Tongue (tissue), 1 donor: ENCODE measurements at regions not wholly inside any gene's neighbourhood (a gene's known extent, or its start where the extent isn't known, plus 50 kb on each side); places are given as distances from the start of the nearest gene placed in this dataset.
"Not testable (repeated sequence)": the region's sequence is repeated elsewhere in the genome, so short reads cannot be mapped to it uniquely, and the experiment has no call there.

Experiments used
- DNase-seq: peaks from one replicate; pipeline ENCODE4 v3.0.0-alpha.2; 2015

DNA sequence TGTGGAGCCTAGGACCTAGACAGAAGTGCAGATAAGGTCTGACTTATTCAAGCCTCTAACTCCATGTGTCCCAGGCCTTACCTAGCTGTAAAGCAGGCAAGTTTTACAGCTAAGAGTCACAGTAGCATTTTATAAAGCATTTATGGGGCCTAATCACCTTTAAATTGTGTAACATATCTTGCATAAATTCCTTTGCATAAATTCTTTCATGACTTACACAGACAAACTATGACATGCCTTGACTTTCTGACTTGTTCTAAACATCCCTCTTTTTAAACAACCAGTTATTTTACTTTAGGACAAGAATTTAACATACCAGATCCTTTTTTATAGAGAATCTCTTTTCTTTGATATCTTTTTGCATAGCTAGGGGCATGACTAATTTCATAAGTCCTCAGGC lies 1257.8 kb upstream of the NRXN1 start:
- no peak for DNase-seq

DNA sequence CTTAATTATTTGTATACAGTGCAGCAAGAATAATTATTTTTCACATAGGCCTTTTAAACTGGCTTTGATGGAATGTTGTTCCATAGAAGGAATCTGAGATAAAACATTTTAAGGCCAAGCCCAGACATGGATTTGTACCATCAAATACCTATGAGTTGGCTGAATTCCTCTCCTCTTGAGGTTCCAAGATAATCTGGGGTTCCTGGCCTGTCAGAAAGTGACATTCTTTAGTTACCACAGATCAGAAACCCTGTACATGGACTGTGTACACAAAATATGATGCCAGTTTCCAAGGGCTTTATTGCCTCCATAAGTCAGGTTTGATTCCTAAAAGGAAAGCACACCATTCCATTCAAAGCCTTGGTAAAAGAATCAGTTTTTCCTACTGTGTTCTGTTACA lies 1256.7 kb upstream of the NRXN1 start:
- no peak for DNase-seq

DNA sequence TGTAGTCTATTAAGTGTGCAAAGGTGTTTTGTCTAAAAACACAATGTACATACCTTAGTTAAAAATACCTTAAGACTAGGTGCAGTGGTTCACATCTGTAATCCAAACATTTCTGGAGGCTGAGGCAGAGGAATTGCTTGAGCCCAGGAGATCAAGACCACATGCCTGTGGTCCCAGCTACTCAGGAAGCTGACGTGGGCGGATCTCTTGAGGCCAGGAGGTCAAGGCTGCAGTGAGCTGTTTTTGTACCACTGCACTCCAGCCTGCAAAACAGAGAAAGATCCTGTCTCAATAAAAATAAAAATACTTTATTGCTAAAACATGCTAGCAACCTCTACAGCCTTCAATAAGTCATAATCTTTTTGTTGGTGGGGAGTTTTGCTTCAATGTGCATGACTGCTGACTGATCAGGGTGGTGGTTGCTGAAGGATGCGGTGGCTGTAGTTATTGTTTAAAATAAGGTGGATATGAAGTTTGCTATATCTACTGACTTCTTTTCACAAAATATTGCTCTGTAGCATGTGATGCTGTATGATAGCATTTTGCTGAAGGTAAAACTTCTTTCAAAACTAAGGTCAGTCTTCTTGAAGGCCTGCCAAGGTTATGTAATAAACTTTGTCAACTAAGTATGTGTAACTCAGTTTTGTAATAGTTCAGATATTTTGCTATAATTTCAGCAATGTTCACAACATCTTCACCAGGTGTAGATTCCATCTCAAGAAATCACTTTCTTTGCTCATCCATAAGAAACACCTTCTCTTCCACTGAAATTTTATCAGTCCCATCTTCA lies 1238.0 kb upstream of the NRXN1 start:
- no peak for DNase-seq

DNA sequence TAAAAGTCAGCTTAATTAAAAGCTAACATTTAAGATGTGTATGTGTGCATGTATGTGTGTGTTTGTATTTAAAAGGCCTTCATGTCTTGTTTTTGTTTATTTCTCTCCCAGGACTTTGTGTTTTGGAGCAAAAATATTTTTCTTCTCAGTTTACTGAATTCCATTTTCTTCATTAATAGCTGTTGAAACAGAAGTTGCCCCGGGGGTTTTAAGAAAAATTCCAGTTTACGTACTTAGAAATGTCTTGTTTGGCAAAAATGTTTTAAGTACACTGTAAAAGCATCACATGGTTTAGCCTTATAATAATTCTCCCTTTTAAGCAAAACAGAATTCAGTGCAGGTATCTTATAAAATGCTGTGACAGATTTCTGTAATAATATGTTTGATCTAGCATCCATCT lies 1233.0 kb upstream of the NRXN1 start:
- no peak for DNase-seq

DNA sequence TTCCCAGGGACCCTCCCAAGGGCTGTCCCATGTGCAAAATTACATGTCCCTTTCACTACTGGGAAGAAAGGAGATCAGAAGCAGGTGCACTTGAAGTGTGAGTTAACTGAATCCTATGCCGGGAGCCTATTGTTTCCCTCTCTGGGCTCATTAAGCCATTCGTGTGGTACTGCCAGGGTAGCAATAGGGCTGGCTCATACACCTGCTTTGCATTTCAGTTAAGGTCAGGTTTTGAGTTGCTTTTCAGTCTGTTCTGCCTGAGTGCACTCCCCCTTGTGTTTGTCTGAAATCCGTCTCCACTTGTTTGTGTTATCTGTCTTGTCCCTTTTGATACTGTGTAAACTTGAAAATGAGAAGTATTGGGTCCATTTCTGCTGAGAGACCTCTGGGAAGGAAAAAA lies 1232.6 kb upstream of the NRXN1 start:
- no peak for DNase-seq

DNA sequence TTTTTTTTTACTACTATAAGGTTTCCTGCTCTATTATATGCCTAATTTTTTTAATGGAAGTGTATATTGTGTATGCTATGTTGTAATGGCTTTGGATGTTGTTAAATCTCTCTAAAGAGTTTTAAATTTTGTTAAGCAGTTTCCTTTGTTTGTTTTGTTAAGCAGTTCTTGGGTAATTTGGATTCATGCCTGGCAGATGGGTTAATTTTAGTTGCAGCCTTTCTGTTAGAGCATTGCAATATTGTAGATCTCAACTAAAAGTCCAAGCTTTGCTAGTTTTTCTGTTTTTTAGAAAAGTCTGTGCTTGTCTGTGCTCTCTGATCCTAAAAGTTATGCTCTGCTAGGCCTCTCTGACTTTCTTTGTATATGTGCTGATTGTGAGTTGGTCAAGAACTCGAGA lies 1229.0 kb upstream of the NRXN1 start:
- peak; percentile 20 for DNase-seq

DNA sequence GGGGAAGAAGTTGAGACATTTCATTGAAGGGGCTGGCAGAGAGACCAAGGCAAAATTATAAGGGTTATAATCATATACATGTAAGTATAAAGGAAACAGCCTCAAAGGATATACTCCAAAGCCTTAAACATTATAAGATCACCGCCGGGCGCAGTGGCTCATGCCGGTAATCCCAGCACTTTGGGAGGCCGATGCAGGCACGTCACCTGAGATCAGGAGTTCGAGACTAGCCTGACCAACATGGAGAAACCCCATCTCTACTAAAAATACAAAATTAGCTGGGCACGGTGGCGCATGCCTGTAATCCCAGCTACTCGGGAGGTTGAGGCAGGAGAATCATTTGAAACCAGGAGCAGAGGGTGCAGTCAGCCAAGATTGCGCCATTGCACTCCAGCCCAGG lies 1227.0 kb upstream of the NRXN1 start:
- DNase-seq = not testable (repeated sequence)

DNA sequence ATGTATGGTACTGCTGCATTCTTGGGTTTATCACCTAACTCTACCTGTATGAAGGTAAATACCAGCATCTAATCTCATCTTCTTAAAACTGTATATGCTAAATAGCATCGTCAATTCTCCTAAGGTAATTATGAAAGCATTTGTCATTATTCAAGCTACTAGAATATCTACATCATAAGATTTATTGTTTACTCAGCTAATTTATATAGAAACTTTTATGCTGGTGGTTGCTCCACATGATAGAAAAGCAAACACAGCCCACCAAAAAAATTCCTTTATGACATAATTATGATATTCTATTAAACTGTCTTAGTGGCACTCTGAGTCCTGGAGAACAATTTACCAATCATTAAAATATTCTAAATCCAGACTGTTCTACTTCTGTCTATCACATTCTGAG lies 1226.1 kb upstream of the NRXN1 start:
- DNase-seq = no peak

DNA sequence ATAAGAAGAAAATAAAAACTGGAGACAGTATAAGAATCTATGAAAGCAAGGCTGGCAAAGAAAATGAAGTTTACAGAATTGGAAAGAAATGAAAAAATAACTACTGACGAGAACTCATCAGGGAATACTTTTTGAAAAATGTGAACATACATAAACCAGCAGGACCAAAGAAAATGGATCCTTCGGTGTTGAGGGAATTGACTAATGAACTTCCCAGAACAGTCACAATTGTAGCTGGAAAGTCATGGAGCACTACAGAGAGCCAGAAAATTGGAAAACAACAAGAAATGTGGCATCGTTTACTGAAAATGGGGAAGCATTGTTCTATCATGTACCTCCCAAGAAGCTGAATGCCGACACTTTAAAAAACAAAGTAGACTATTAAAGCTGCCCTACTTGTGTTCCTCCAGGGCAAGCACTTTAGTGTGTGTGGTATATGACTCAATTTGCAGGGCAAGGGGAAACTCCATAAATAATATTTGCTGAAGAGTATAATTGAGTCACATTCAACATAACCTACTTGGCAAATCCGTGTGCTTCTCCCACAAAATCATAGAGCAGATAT lies 1221.6 kb upstream of the NRXN1 start:
- peak; percentile 19 for DNase-seq

DNA sequence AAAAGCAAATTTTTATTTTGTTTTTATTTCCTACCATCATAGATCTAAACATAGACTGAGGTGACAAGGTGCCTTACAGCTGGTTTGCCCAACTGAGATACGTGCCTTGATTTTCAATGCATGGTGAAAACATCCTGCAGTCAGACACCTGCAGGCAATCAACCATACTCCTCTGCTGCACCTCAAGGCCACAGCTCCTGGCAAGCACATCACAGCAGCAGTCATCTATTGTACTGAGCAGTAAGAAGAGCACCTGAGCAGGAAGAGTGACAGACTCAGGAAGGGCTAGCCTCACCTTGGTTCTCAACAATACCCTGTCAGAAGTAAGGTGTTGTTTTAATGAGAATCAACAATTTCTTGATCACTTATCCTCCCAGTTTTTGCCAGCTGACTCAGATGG lies 1206.8 kb upstream of the NRXN1 start:
- DNase-seq = no peak

DNA sequence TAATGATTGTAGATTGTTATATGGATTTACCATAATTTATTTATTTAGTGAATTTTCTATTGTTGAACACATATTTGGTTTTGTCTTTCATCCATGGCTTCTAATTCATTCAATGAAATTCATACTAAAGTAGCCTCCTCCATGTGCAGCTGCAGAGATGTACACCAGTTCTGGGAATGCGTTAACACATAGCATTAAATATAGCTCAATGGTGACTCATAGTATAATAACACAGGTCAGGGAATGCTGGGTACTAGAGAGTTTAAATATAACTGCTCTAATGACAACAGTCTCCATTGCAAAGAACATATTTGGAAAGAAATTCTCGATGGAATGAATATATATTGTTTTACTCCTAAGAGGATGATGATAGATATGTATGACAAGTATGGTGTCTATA lies 1190.2 kb upstream of the NRXN1 start:
- DNase-seq = peak; percentile 45

DNA sequence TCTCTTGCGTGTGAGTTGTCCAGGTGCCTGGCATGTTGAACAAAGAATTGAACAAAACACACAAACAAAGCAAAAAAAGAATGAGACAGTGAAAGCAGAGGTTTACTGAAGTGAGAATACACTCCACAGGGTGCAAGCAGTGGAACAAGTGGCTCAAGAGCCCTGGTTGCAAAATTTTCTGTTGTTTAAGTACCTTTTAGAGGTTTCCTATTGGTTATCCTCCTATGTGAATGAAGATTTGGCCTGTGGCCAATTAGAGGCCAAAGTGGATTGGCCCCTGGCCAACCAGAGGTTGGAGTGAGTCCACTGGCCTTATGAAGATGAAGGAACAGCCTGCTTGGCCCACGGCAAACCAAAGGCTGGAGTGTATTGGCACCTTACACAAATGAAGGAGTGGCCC lies 1188.5 kb upstream of the NRXN1 start:
- DNase-seq = peak; percentile 16

DNA sequence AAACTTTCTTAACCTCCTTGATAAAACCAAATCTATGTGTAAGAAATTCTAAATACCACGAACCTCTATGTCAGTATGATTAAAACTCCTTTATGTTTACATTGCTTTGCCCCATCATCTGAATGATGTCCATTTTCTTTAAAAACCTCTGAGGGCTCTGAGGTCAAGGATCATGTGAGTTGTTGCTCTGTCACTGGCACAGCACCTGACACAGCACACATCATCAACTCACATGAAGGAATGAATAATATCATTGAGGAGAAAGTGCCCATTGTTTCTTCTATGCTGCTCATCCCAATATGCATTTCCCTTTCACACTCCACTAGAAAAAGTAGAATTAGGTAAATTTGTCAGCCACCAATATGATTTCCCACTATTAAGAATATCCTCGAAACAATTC lies 1178.7 kb upstream of the NRXN1 start:
- DNase-seq = no peak

DNA sequence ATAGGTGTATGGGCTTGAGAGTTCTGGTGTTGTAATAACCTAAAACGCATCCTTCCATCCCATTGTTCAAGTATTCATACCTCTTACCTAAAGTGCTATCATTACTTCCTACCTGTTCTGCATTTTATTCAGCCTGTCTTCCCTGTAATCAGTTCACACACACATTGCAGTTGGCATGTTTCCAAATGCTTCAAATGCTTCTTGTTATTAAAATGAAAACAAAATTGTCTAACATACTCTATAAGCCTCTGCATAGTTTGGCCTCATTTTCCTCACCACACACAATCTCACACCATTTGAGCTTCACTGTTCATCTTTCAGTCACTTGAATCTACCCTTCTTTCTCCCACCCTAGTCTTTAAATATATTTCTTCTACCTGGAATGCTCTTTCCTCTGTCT lies 1178.2 kb upstream of the NRXN1 start:
- DNase-seq = no peak

DNA sequence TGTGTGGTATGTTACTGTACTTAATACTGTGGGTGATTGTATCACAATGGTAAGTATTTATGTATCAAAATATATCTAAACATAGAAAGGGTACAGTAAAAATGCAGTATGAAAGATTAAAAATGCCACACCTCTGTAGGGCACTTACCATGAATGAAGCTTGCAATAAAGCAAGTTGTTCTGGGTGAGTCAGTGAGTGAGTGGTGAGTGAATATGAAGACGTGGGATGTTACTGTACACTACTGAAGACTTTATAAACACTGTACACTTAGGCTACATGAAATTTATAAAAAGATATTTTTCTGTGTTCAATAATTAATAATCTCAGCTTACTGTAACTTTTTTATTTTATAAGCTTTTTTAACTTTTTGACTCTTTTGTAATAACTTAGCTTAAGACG lies 1162.4 kb upstream of the NRXN1 start:
- no peak for DNase-seq

DNA sequence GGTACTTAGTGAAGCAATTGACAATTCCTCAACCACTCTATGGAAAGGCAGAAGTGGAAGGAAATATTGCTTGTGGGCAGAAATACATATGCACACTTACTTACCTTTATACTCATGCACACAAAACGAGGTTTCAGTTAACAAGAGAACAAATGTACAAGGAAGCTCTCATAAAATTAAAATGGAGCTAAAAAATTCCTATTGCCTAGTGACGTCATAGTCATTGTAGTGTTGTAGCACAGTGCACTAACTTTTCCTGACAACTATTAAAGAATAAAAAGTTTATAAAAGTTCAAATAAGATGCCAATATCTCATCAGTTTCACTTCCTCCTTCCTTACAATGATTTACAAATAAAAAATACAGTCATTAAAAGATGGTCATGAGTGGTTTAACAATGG lies 1161.9 kb upstream of the NRXN1 start:
- DNase-seq = no peak

DNA sequence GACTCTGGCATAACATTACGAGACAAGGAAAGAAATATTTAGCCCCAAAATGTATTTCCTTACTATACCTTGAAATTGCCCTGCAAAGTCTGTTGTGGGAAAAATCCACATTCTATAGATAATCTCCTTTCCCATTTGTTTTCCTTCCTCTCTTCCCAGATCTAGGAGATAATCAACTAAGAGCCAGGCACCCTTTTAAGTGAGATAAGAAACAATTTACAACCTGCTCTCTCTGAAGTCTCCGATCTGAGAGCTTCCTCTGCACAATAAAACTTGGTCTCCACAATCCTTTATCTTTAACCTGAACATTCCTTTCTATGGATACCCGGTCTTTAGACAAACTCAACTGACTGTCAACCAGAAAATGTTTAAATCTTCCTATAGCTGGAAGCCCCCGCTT lies 1160.7 kb upstream of the NRXN1 start:
- DNase-seq = no peak

DNA sequence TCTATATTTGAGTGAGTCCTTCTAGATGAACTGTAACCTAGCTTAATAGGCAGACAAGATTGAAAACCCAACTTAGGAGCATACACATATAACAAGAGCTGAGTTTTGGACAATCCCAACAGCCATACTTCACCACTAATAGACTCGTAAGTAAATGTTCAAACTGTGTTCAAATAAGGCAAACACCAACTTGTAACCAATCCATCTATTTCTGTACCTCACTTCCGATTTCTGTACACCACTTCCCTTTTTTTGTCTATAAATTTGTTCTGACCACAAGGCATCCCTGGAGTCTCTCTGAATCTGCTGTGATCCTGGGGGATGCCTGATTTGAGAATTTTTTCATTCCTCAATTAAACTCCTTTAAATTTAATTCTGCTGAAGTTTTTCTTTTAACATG lies 1149.1 kb upstream of the NRXN1 start:
- DNase-seq = no peak

DNA sequence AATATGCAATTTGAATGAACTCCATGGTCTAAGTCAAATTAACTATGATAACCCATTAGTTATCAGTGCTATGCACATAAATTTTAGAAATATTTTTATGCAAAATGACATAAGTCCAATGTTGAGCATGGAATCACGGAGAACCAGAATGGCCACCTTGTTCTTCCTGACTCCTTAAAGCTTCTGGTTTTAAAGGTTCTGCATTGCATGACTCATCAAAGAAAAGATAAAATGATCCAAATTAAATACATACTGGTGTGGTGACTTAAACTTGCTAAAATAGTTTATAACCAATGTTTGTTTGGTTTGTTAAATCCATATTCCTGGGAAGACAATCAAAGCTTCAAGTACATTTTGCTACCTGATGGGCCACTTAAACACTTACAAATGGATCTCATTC lies 1146.9 kb upstream of the NRXN1 start:
- no peak for DNase-seq

DNA sequence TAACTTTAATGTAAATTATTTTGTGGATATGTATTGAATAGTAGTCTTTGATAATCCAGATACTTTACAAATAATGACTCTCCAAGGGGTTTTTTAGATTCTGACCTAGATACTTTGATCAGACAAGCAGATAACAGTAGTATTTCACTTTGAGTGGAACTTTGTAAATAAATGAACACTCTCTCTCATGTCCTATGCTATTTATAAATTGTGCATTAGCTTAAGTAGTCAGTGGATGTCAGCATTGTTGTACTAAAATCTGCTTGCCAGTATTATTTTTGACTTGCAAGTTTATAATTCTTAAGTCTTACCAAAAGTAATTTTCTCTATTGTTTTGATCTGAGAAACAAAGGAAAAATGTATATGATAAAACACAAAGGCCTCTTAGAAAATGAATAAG lies 1113.1 kb upstream of the NRXN1 start:
- no peak for DNase-seq

DNA sequence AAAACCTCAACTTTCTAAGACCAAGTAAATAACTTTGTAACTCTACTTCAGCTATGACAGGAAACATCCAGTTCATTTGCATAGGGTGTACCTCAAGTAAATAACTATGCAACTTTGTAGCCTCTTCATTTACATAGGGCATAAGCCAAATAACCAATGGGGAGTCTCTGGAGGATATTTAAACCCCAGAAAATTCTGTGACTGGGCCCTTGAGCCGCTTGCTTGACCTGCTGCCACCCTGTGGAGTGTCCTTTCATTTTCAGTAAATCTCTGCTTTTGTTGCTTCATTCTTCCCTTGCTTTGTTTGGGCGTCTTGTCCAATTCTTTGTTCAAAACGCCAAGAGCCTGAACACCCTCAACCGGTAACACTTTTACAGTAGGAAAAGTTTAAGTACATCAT lies 1112.7 kb upstream of the NRXN1 start:
- no peak for DNase-seq

DNA sequence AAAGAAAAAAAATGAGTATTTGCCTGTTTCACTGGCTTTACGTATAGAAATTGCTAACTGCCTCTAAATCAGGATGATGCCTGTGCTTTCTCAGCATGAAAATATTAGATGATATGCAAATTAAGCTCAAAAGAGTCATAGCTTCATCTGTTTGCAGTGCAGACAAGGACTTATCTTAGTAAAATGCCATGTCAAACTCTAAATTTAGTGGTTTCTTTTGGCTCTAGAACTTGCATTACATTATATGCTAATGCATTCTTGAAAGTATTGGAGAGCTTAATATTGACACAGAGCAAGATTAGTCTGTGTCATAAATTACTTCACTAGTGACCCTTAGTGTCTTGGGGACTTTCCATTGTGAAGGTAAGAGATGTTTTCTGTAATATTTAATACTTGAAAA lies 1109.1 kb upstream of the NRXN1 start:
- DNase-seq = no peak

DNA sequence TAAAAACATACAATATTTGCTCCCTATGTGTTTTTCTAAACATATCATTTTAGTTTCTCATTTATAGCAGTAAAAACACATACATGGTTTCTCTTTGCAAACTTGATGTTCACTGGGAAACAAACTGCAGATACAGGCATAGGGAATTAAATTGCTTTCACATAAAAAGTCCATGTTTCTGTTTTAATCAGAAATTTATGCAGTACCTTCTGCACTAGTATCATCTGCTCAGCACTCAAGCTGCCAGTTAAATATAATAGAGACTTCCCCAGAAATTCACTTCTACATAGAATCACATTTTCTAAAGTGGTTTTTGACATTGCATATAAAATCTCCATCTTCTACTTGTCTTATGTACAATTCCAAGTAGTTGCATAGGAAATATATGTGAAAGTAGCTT lies 1107.3 kb upstream of the NRXN1 start:
- no peak for DNase-seq

DNA sequence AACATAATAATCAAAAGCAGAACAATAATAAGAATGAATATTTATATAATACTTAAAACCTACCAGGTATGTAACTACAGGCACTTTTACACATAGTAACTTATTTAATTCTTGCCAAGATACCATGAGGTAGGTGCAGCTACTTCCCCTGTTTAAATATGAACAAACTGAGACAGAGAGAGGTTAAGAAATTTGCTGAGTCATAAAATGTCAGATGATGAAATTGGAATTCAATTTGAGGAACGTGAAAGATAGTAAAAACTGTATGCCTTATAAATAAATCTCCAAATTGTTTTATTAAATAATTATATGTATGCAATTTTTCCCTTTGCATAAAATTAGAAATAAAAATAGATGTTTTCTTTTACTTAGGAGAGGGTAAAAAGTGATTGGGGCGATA lies 1103.3 kb upstream of the NRXN1 start:
- DNase-seq = no peak

DNA sequence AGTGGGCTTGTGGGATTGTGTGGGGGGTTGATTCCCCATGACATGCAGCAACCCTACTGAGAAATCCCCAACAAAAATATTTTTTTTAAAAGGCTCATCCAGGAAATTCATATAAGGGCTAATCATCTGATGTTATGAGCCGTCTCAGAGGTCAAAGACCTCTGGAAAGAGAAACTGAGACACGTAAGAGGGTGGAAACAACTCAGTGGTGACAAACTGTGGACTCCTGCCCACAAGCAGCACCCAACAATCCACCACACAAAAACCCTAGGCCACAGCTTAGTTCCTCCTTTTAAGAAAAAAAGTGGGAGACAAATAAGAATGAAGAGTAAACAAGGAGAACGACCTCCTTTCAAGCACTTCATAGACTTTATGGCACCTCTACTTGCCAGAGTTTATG lies 1096.1 kb upstream of the NRXN1 start:
- DNase-seq = no peak
